ENCODE measurements at regions not wholly inside any gene's neighbourhood (a gene's known extent, or its start where the extent isn't known, plus 50 kb on each side); places are given as distances from the start of the nearest gene placed in this dataset.

DNA sequence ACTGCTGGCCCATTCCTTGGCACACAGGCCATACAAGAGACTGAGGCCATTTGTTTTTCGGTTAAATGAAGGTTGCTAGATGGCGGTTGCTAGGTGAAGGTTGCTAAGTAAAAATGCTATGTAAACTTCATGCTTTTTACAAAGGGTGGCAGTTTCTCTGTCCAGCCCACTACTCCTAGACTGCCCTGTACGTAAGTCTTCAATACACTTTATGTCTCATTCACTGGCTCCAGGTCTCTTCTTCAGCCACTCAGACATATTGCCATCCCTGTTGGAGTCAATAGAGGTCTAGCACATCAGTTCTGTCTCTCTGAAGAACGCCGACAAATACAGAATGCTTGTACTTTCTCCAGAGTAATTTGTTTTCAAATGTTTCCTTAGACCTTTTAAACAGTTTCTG lies 370.9 kb upstream of the RND3 start:
- no peaks in the 10 kb centered on the region for H3K36me3 Mint-ChIP-seq

DNA sequence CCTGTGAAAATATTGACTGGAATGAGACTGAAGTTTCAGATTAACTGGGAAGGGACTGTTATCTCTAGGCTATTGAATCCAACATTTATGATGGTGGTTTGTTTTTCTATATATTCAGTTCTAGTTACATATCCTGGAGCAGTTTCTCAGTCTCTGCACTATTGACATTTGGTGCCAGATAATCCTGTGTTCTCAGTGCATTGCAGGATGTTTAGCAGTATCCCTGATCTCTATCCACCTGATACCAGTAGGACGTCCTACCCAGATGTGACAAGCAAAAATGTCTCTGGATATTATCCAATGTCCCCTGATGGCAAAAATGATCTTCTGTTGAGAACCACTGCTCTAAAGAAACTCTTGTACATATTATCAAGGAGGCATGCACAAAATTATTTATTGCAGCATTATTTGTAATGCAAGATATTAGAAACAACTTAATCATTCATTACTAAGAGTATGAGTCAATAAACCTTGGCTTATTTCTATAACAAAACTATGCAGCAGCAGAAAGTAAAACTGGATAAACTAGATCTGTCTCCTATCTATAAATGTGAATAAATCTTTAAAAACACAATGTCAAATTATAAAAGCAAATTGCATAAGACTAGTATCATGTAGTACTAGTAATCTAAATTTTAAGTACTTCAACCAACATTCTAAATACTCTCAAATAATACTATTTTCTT lies 369.3 kb upstream of the RND3 start:
- DNase-seq (ENCODE audit: low spot score in 2 of 2), result no peak
- Mint-ChIP-seq H3K27me3 (no peaks in the 10 kb centered on the region), H3K27ac (no peak overlapping the region), H3K36me3 (no peaks in the 10 kb centered on the region), H3K4me1 (no peaks in the 10 kb centered on the region), H3K9me3 (no peaks in the 10 kb centered on the region), H3K4me3 (no peak overlapping the region)
- no peak for ATAC-seq (ENCODE audit: low read depth)

More for the DNA sequence above, 370.9 kb upstream of the RND3 start:
- peaks cover 1% of the 10 kb centered on the region for H3K9me3 Mint-ChIP-seq
- no peak overlapping the region for H3K4me3 Mint-ChIP-seq
- no peak for ATAC-seq (ENCODE audit: low read depth)
- no peaks in the 10 kb centered on the region for H3K27me3 Mint-ChIP-seq
- H3K4me1 Mint-ChIP-seq, result no peaks in the 10 kb centered on the region
- H3K27ac Mint-ChIP-seq, result no peak overlapping the region
- no peak for DNase-seq (ENCODE audit: low spot score in 2 of 2)

DNA sequence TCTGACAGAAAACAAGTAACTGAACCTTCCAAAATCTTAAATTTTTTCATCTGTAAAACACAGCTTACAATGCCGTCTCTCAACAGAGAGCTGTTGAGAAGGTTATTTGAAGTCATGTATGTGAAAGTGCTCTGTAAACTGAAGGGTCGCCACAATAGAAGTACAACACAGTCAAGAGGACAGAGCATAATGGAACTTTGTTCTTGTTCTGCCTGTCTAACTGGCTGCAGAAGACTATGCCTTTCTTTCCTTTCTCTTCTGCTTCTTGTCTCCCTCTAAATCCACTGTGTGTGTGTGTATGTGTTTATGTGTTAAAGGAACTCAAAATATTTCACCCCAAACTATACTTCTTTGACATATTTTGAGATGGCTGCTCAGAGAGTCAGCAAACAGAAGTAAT lies 365.8 kb upstream of the RND3 start:
- Mint-ChIP-seq H3K4me3 (no peak overlapping the region), H3K4me1 (no peaks in the 10 kb centered on the region), H3K27ac (no peak overlapping the region), H3K9me3 (no peaks in the 10 kb centered on the region), H3K27me3 (no peaks in the 10 kb centered on the region), H3K36me3 (no peaks in the 10 kb centered on the region)
- no peak for DNase-seq (ENCODE audit: low spot score in 2 of 2)
- no peak for ATAC-seq (ENCODE audit: low read depth)

GRCh38 chr2:150850641-150851040 lies 363.2 kb upstream of the RND3 start:
- Mint-ChIP-seq H3K4me1 (no peaks in the 10 kb centered on the region), H3K4me3 (no peak overlapping the region), H3K9me3 (no peaks in the 10 kb centered on the region), H3K27me3 (no peaks in the 10 kb centered on the region), H3K27ac (no peak overlapping the region), H3K36me3 (no peaks in the 10 kb centered on the region)
- no peak for ATAC-seq (ENCODE audit: low read depth)
- no peak for DNase-seq (ENCODE audit: low spot score in 2 of 2)

DNA sequence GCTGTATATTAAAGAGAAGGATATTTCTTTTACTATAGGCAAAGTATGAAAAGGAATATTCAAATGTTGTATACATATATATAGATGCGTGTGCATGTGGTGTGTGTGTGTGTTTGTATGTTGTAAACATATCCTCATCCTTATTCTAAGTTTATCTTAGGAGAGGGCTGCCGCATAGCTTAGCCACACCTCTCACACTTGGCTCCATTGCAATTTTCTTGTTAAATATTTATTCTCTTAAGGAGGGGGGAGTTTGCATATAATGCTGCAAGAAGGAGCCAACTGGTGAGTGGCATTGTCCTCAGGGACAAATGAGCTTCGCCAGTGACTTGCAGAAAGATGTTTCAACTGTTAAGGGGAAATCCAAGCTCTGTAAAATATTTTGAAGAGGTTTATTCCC lies 360.1 kb upstream of the RND3 start:
- Mint-ChIP-seq H3K4me1 (no peaks in the 10 kb centered on the region), H3K27ac (no peak overlapping the region), H3K4me3 (no peak overlapping the region), H3K27me3 (no peaks in the 10 kb centered on the region), H3K36me3 (no peaks in the 10 kb centered on the region), H3K9me3 (no peaks in the 10 kb centered on the region)
- DNase-seq (ENCODE audit: low spot score in 2 of 2), result no peak
- ATAC-seq (ENCODE audit: low read depth), result no peak

DNA sequence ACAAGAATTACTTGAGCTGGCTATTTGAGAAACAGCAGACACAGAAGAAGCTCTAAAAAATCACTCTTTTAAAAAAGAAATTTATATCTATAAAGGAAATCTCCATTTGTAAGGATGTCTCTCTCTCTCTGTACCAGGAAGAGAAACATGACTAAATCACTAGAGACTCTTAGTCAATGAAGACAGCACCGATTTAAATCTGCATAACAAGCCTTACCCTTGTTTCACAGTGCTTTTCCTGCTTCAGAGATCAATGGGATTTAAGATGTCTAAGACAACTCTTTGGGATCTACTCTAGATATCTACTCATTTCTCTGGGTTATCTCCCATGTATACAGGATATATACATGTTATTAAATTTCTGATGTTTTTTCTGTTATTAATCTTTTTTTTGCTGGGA lies 359.2 kb upstream of the RND3 start:
- H3K36me3 Mint-ChIP-seq, result no peaks in the 10 kb centered on the region
- no peak for DNase-seq (ENCODE audit: low spot score in 2 of 2)
- no peaks in the 10 kb centered on the region for H3K4me1 Mint-ChIP-seq
- H3K27ac Mint-ChIP-seq, result no peak overlapping the region
- H3K9me3 Mint-ChIP-seq, result no peaks in the 10 kb centered on the region
- no peaks in the 10 kb centered on the region for H3K27me3 Mint-ChIP-seq
- H3K4me3 Mint-ChIP-seq, result no peak overlapping the region
- no peak for ATAC-seq (ENCODE audit: low read depth)

- H3K36me3 Mint-ChIP-seq, result no peaks in the 10 kb centered on the region
- no peaks in the 10 kb centered on the region for H3K4me1 Mint-ChIP-seq
- no peaks in the 10 kb centered on the region for H3K27me3 Mint-ChIP-seq
- ATAC-seq (ENCODE audit: low read depth), result no peak
- no peak overlapping the region for H3K4me3 Mint-ChIP-seq
- DNase-seq (ENCODE audit: low spot score in 2 of 2), result no peak
- peaks cover 2% of the 10 kb centered on the region for H3K9me3 Mint-ChIP-seq
- no peak overlapping the region for H3K27ac Mint-ChIP-seq
Measured at GRCh38 chr2:150832686-150833085, 345.2 kb upstream of the RND3 start.

- no peaks in the 10 kb centered on the region for H3K27me3 Mint-ChIP-seq
- no peak for ATAC-seq (ENCODE audit: low read depth)
Measured at GRCh38 chr2:150824118-150824517, 336.7 kb upstream of the RND3 start.

DNA sequence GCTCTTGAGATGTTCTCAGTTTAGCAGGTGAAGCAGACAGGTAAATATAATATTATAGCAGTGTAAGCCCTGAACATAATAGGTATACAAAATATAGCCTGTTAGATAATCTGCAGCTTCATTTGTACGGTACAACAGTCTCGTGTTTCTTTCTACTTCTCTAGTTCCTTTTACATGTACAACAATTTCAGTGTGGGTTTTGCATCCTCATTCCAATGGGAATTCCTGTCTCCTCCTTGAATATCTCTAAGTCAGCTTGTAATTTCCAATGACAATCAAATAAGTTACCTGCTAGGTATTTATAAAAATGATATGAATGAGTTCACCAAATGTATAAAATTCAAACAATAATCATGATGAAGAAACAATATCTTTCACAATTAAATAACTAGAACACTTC lies 330.0 kb upstream of the RND3 start:
- H3K4me3 Mint-ChIP-seq, result no peak overlapping the region
- H3K4me1 Mint-ChIP-seq, result no peaks in the 10 kb centered on the region
- H3K9me3 Mint-ChIP-seq, result peaks cover 4% of the 10 kb centered on the region
- DNase-seq (ENCODE audit: low spot score in 2 of 2) (no peak), ATAC-seq (ENCODE audit: low read depth) (no peak)
- H3K27ac Mint-ChIP-seq, result no peak overlapping the region
- no peaks in the 10 kb centered on the region for H3K27me3 Mint-ChIP-seq
- no peaks in the 10 kb centered on the region for H3K36me3 Mint-ChIP-seq

More at GRCh38 chr2:150824118-150824517, 336.7 kb upstream of the RND3 start:
- no peak for DNase-seq (ENCODE audit: low spot score in 2 of 2)
- H3K4me3 Mint-ChIP-seq, result no peak overlapping the region
- H3K4me1 Mint-ChIP-seq, result no peaks in the 10 kb centered on the region
- no peak overlapping the region for H3K27ac Mint-ChIP-seq
- peaks cover 4% of the 10 kb centered on the region for H3K9me3 Mint-ChIP-seq
- H3K36me3 Mint-ChIP-seq, result no peaks in the 10 kb centered on the region

- no peak overlapping the region for H3K27ac Mint-ChIP-seq
- H3K4me1 Mint-ChIP-seq, result no peaks in the 10 kb centered on the region
Measured at GRCh38 chr2:150812664-150813367, 325.3 kb upstream of the RND3 start.

GRCh38 chr2:150812066-150812465 lies 324.6 kb upstream of the RND3 start:
- H3K4me1 Mint-ChIP-seq, result no peaks in the 10 kb centered on the region
- no peaks in the 10 kb centered on the region for H3K9me3 Mint-ChIP-seq
- H3K36me3 Mint-ChIP-seq, result no peaks in the 10 kb centered on the region
- ATAC-seq (ENCODE audit: low read depth), result no peak
- H3K4me3 Mint-ChIP-seq, result no peak overlapping the region
- no peaks in the 10 kb centered on the region for H3K27me3 Mint-ChIP-seq
- no peak for DNase-seq (ENCODE audit: low spot score in 2 of 2)
- no peak overlapping the region for H3K27ac Mint-ChIP-seq

More at GRCh38 chr2:150812664-150813367, 325.3 kb upstream of the RND3 start:
- DNase-seq (ENCODE audit: low spot score in 2 of 2) (no peak), ATAC-seq (ENCODE audit: low read depth) (no peak)
- H3K9me3 Mint-ChIP-seq, result no peaks in the 10 kb centered on the region
- H3K36me3 Mint-ChIP-seq, result no peaks in the 10 kb centered on the region
- no peak overlapping the region for H3K4me3 Mint-ChIP-seq
- H3K27me3 Mint-ChIP-seq, result no peaks in the 10 kb centered on the region

- H3K4me1 Mint-ChIP-seq, result no peaks in the 10 kb centered on the region
- ATAC-seq (ENCODE audit: low read depth) (no peak), DNase-seq (ENCODE audit: low spot score in 2 of 2) (no peak)
- H3K27ac Mint-ChIP-seq, result no peak overlapping the region
- no peak overlapping the region for H3K4me3 Mint-ChIP-seq
- H3K36me3 Mint-ChIP-seq, result no peaks in the 10 kb centered on the region
- no peaks in the 10 kb centered on the region for H3K27me3 Mint-ChIP-seq
- H3K9me3 Mint-ChIP-seq, result no peaks in the 10 kb centered on the region
Measured at GRCh38 chr2:150811259-150811855, 323.9 kb upstream of the RND3 start.

GRCh38 chr2:150809103-150809502 lies 321.6 kb upstream of the RND3 start:
- no peak overlapping the region for H3K4me3 Mint-ChIP-seq
- no peak overlapping the region for H3K27ac Mint-ChIP-seq
- H3K9me3 Mint-ChIP-seq, result no peaks in the 10 kb centered on the region
- H3K36me3 Mint-ChIP-seq, result no peaks in the 10 kb centered on the region
- DNase-seq (ENCODE audit: low spot score in 2 of 2) (no peak), ATAC-seq (ENCODE audit: low read depth) (no peak)
- no peaks in the 10 kb centered on the region for H3K27me3 Mint-ChIP-seq
- no peaks in the 10 kb centered on the region for H3K4me1 Mint-ChIP-seq

- Mint-ChIP-seq H3K4me3 (no peak overlapping the region), H3K9me3 (peaks cover 2% of the 10 kb centered on the region), H3K4me1 (no peaks in the 10 kb centered on the region), H3K27ac (no peak overlapping the region), H3K36me3 (no peaks in the 10 kb centered on the region), H3K27me3 (no peaks in the 10 kb centered on the region)
- ATAC-seq (ENCODE audit: low read depth) (no peak), DNase-seq (ENCODE audit: low spot score in 2 of 2) (no peak)
Measured at GRCh38 chr2:150806336-150806735, 318.9 kb upstream of the RND3 start.

All from memory B cell (primary cell).